Calu3 (cell line): ENCODE measurements at regions not wholly inside any gene's neighbourhood (a gene's known extent, or its start where the extent isn't known, plus 50 kb on each side); places are given as distances from the start of the nearest gene placed in this dataset.

Source experiments
- BruUV-seq: library from RNA; stranded (reverse); fragments of 400-500 nt; replicated peaks from 2 replicates; lab custom pipeline; 2021; lab: Mats Ljungman, UMichigan
- CTCF ChIA-PET: fragments of 300-600 bp; sonication (Branson Sonifier 250); formaldehyde crosslinking; loops from one replicate; lab custom pipeline; 2022; ENCODE audit warnings: antibody characterized with exemption; lab: Charles Lee
- DNase-seq: peaks from one replicate; pipeline ENCODE4 v3.0.0; 2022
- H3K27ac Mint-ChIP-seq: one replicate; pipeline ENCODE4 v1.8.0; 2022; ENCODE audit warnings: mixed read lengths; ENCODE audit not compliant: unreplicated experiment
- H3K27me3 Mint-ChIP-seq: one replicate; pipeline ENCODE4 v1.8.0; 2022; ENCODE audit warnings: mixed read lengths; ENCODE audit not compliant: unreplicated experiment
- H3K36me3 Mint-ChIP-seq: one replicate; pipeline ENCODE4 v1.8.0; 2022; ENCODE audit warnings: mild to moderate bottlenecking, moderate library complexity, mixed read lengths; ENCODE audit not compliant: insufficient read depth, unreplicated experiment
- H3K4me1 Mint-ChIP-seq: one replicate; pipeline ENCODE4 v1.8.0; 2022; ENCODE audit warnings: mild to moderate bottlenecking, low read depth, mixed read lengths; ENCODE audit not compliant: unreplicated experiment
- H3K4me3 Mint-ChIP-seq: one replicate; pipeline ENCODE4 v1.8.0; 2022; ENCODE audit warnings: mild to moderate bottlenecking, low read depth, moderate library complexity, mixed read lengths; ENCODE audit not compliant: unreplicated experiment
- H3K9me3 Mint-ChIP-seq: one replicate; pipeline ENCODE4 v1.8.0; 2022; ENCODE audit warnings: low read depth, mixed read lengths; ENCODE audit not compliant: unreplicated experiment
- CTCF ChIP-seq: fragments of 200-600 bp; IDR thresholded peaks from one replicate; pipeline ENCODE4 v1.8.0; 2022; ENCODE audit warnings: antibody characterized with exemption; ENCODE audit not compliant: unreplicated experiment
- intact Hi-C: fragments of 100-400 bp; cut with micrococcal nuclease; formaldehyde crosslinking; loops from one replicate; pipeline ENCODE4 v1.10.0; 2022; ENCODE audit not compliant: unreplicated experiment

- no peaks in the 10 kb centered on the region for H3K36me3 Mint-ChIP-seq
- no peak for DNase-seq
- TF ChIP-seq CTCF, result no peak
- peaks cover 10% of the 10 kb centered on the region for H3K27me3 Mint-ChIP-seq
- no peak overlapping the region for H3K27ac Mint-ChIP-seq
- no peak overlapping the region for H3K4me3 Mint-ChIP-seq
- CTCF ChIA-PET, result no interaction called here
- no TSS peak for BruUV-seq
- intact Hi-C loops, result no loop called here
- H3K9me3 Mint-ChIP-seq, result peaks cover 3% of the 10 kb centered on the region
- H3K4me1 Mint-ChIP-seq, result no peaks in the 10 kb centered on the region
Observed at GRCh38 chr2:238627899-238628298, 201.2 kb downstream of the ASB1 start.

DNA sequence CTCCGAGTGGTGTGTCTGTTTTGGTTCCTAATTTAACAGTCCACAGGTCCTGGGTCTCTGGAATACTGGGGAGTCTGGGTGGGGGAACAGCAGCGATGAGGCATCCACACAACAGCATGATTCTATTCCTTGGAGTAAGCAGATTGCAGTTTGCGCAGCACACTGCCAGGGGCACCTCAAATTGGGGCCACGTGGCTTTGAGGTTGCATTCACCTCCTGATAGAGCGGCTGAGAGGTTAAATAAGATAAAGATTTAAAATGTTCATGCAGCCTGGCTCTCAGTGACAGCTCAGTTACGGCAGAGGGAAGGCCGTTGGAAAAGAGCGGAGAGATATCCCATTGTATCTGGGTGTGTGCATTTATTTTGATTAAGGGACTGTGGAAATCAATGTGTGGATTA, 202.3 kb downstream of the ASB1 start:
- intact Hi-C loops, result no loop called here
- no peak for TF ChIP-seq CTCF
- no peak overlapping the region for H3K27ac Mint-ChIP-seq
- no TSS peak for BruUV-seq
- H3K4me3 Mint-ChIP-seq, result no peak overlapping the region
- no peaks in the 10 kb centered on the region for H3K36me3 Mint-ChIP-seq
- no peak for DNase-seq
- peaks cover 3% of the 10 kb centered on the region for H3K9me3 Mint-ChIP-seq
- H3K27me3 Mint-ChIP-seq, result peaks cover 21% of the 10 kb centered on the region
- CTCF ChIA-PET, result no interaction called here
- no peaks in the 10 kb centered on the region for H3K4me1 Mint-ChIP-seq

GRCh38 chr2:238631491-238632180, 204.9 kb downstream of the ASB1 start:
- no peaks in the 10 kb centered on the region for H3K36me3 Mint-ChIP-seq
- H3K4me3 Mint-ChIP-seq, result no peak overlapping the region
- H3K27ac Mint-ChIP-seq, result no peak overlapping the region
- intact Hi-C loops, result no loop called here
- CTCF ChIA-PET, result no interaction called here
- peaks cover 47% of the 10 kb centered on the region for H3K27me3 Mint-ChIP-seq
- H3K9me3 Mint-ChIP-seq, result no peaks in the 10 kb centered on the region
- TF ChIP-seq CTCF, result no peak
- DNase-seq, result no peak
- no TSS peak for BruUV-seq
- no peaks in the 10 kb centered on the region for H3K4me1 Mint-ChIP-seq

GRCh38 chr2:238632181-238633060, 205.7 kb downstream of the ASB1 start:
- no peaks in the 10 kb centered on the region for H3K36me3 Mint-ChIP-seq
- intact Hi-C loops, result no loop called here
- BruUV-seq, result no TSS peak
- H3K27ac Mint-ChIP-seq, result no peak overlapping the region
- CTCF ChIA-PET, result no interaction called here
- no peak for DNase-seq
- H3K4me1 Mint-ChIP-seq, result no peaks in the 10 kb centered on the region
- H3K27me3 Mint-ChIP-seq, result peaks cover 55% of the 10 kb centered on the region
- no peak overlapping the region for H3K4me3 Mint-ChIP-seq
- no peaks in the 10 kb centered on the region for H3K9me3 Mint-ChIP-seq
- no peak for TF ChIP-seq CTCF
